ENCODE measurements at regions not wholly inside any gene's neighbourhood (a gene's known extent, or its start where the extent isn't known, plus 50 kb on each side); places are given as distances from the start of the nearest gene placed in this dataset.

- DNase-seq (no peak), ATAC-seq (no peak)
- no peak overlapping the region for H3K4me3 Mint-ChIP-seq
- no peaks in the 10 kb centered on the region for H3K4me1 Mint-ChIP-seq
- H3K27ac Mint-ChIP-seq = no peak overlapping the region
- H3K36me3 Mint-ChIP-seq (ENCODE audit: low read depth) = no peaks in the 10 kb centered on the region
- intact Hi-C loops (cut with DNase I, micrococcal nuclease) = no loop called here
- POLR2A ChIA-PET = no interaction called here
- no peaks in the 10 kb centered on the region for H3K27me3 Mint-ChIP-seq
- CTCF ChIA-PET = no interaction called here
- peaks cover under 1% of the 10 kb centered on the region for H3K9me3 Mint-ChIP-seq (ENCODE audit: low read depth)
Observed at GRCh38 chr4:137678796-137679195, 146.5 kb upstream of the PCDH18 start.

GRCh38 chr4:137677863-137678262 lies 145.6 kb upstream of the PCDH18 start:
- no peak for DNase-seq
- ATAC-seq = no peak
- intact Hi-C loops (cut with DNase I, micrococcal nuclease) = no loop called here
- no peaks in the 10 kb centered on the region for H3K4me1 Mint-ChIP-seq
- H3K27ac Mint-ChIP-seq = no peak overlapping the region
- no peak overlapping the region for H3K4me3 Mint-ChIP-seq
- ChIA-PET CTCF (no interaction called here), POLR2A (no interaction called here)
- no peaks in the 10 kb centered on the region for H3K27me3 Mint-ChIP-seq
- peaks cover 2% of the 10 kb centered on the region for H3K9me3 Mint-ChIP-seq (ENCODE audit: low read depth)
- H3K36me3 Mint-ChIP-seq (ENCODE audit: low read depth) = no peaks in the 10 kb centered on the region

GRCh38 chr4:137676357-137676998 lies 144.2 kb upstream of the PCDH18 start:
- intact Hi-C loops (cut with DNase I, micrococcal nuclease) = no loop called here
- Mint-ChIP-seq H3K27me3 (no peaks in the 10 kb centered on the region), H3K27ac (no peak overlapping the region), H3K4me1 (no peaks in the 10 kb centered on the region), H3K9me3 (ENCODE audit: low read depth) (peaks cover 2% of the 10 kb centered on the region), H3K36me3 (ENCODE audit: low read depth) (no peaks in the 10 kb centered on the region), H3K4me3 (no peak overlapping the region)
- POLR2A ChIA-PET = no interaction called here
- CTCF ChIA-PET = no interaction called here
- DNase-seq = no peak
- ATAC-seq = no peak

DNA sequence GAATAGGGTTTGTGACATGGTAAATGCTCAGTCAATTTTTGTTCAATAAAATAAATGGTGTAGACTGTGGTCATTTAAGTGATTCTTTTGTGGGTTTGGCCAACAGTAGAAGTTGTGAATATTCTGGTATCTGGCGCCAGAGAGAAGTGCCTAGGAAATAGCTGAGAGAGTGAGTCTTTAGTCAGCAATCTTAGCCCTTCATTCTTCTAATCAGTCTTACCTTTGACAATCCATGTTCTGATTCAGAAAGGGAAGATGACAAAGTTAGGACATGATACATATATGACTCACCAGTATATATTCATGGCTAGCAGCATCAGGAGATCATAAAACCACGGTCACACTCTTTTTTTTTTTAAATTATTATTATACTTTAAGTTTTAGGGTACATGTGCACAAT lies 141.8 kb upstream of the PCDH18 start:
- DNase-seq = no peak
- peaks cover 2% of the 10 kb centered on the region for H3K9me3 Mint-ChIP-seq (ENCODE audit: low read depth)
- no peaks in the 10 kb centered on the region for H3K36me3 Mint-ChIP-seq (ENCODE audit: low read depth)
- POLR2A ChIA-PET = no interaction called here
- H3K4me3 Mint-ChIP-seq = no peak overlapping the region
- intact Hi-C loops (cut with DNase I, micrococcal nuclease) = no loop called here
- no peaks in the 10 kb centered on the region for H3K4me1 Mint-ChIP-seq
- no peak overlapping the region for H3K27ac Mint-ChIP-seq
- no peaks in the 10 kb centered on the region for H3K27me3 Mint-ChIP-seq
- CTCF ChIA-PET = no interaction called here
- ATAC-seq = no peak

DNA sequence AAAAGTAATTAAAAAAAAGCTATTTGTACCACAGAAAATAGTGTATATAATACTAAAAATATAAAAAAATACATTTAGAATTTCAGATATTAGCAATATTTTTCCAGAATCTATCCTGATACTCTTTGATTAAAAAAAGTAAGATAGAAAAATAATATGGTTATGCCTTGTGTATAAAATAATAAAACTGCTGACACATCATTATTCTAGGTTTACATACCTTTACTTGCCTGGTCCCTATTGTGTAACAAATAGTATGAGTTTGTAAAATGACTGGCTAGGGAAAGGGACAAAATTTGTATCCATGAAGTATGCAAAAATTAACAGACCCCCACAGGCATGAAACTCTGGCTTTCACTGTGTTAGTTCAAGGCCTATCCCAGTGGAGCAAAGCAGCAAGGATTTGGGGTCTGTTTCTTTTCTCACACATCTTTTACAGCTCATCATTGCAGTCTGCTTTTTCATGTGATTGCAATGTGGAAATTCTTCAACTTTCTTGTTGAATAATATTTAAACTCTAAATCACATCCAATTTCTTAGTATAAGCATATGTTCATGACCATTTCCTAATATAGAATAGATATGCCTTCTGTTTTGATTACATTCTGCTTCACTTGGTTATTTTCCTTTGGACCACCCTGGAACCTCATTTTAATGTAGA lies 136.7 kb upstream of the PCDH18 start:
- Mint-ChIP-seq H3K27ac (no peak overlapping the region), H3K9me3 (ENCODE audit: low read depth) (peaks cover 2% of the 10 kb centered on the region), H3K4me1 (no peaks in the 10 kb centered on the region), H3K36me3 (ENCODE audit: low read depth) (no peaks in the 10 kb centered on the region), H3K4me3 (no peak overlapping the region), H3K27me3 (no peaks in the 10 kb centered on the region)
- intact Hi-C loops (cut with DNase I, micrococcal nuclease) = no loop called here
- ChIA-PET POLR2A (interaction anchor here (0.7 kb wide), 1 partner anchor 700 kb away, joined by 3 read pairs; no protein-coding TSS in a partner anchor), CTCF (no interaction called here)
- DNase-seq = no peak
- ATAC-seq = no peak

DNA sequence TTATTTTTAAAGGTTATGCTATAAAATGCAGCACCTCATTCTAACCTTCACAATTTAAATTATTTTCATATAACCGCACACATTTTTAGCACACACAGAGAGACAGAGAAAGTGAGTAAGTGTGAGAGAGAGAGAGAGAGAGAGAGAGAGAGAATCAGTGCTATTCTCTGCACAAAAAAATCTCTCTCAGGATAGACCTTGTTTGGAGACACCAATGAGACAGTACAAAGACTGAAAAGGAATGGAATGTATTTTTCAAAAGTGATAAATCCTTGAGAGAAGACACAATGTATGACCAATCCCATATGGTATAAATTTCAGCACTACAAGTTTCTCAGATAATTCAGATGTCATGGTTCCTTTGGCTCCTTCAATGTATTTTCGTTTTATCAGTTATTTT lies 132.1 kb upstream of the PCDH18 start:
- DNase-seq (no peak), ATAC-seq (no peak)
- Mint-ChIP-seq H3K36me3 (ENCODE audit: low read depth) (no peaks in the 10 kb centered on the region), H3K27ac (no peak overlapping the region), H3K4me3 (no peak overlapping the region), H3K4me1 (no peaks in the 10 kb centered on the region), H3K27me3 (no peaks in the 10 kb centered on the region), H3K9me3 (ENCODE audit: low read depth) (no peaks in the 10 kb centered on the region)
- POLR2A ChIA-PET = no interaction called here
- intact Hi-C loops (cut with DNase I, micrococcal nuclease) = no loop called here
- CTCF ChIA-PET = no interaction called here

- Mint-ChIP-seq H3K27me3 (no peaks in the 10 kb centered on the region), H3K9me3 (ENCODE audit: low read depth) (no peaks in the 10 kb centered on the region), H3K36me3 (ENCODE audit: low read depth) (no peaks in the 10 kb centered on the region), H3K27ac (no peak overlapping the region), H3K4me1 (no peaks in the 10 kb centered on the region), H3K4me3 (no peak overlapping the region)
- intact Hi-C loops (cut with DNase I, micrococcal nuclease) = no loop called here
- DNase-seq (no peak), ATAC-seq (no peak)
- CTCF ChIA-PET = no interaction called here
- POLR2A ChIA-PET = no interaction called here
Observed at GRCh38 chr4:137664046-137664387, 131.7 kb upstream of the PCDH18 start.

DNA sequence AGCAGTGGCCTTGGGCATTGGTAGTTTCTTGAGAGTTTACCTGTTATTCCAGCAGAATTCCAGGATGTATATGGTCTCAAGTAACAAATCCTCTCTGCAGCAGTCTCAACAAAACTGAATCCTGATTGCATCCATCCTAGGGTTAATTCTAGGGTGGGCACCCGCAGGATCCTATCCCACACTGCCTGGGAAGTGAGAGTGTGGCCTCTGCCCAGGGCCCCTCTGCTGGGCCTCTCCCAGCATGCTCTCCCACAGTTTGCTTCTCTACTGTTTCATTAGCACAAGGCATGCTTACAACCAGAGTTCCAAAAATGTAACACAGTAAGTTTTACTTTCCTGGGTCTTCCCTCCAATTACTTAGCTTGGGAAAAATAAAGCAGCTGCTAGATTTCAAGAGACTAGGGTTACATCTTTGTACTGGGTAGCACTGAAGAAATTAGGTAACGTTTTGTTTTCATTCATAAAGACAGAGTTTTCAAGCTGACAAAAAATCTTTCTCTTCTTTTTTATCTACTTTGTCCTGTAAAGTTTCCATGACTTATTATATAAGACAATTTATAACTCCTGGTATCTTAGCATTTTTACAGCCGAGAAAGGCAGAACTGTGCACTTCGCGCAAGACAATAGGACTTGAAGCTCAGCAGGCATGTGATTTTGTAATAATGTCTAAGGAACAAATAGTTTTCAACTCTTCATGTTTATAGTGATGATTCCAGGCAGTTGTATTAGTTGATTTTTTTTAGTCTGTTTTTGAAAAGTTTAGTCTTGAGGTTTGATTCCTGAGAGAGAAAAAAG lies 131.2 kb upstream of the PCDH18 start:
- H3K27me3 Mint-ChIP-seq = no peaks in the 10 kb centered on the region
- no peak overlapping the region for H3K27ac Mint-ChIP-seq
- no peak for ATAC-seq
- DNase-seq = no peak
- no peaks in the 10 kb centered on the region for H3K9me3 Mint-ChIP-seq (ENCODE audit: low read depth)
- POLR2A ChIA-PET = no interaction called here
- intact Hi-C loops (cut with DNase I, micrococcal nuclease) = no loop called here
- H3K4me3 Mint-ChIP-seq = no peak overlapping the region
- H3K36me3 Mint-ChIP-seq (ENCODE audit: low read depth) = no peaks in the 10 kb centered on the region
- H3K4me1 Mint-ChIP-seq = no peaks in the 10 kb centered on the region
- CTCF ChIA-PET = no interaction called here

DNA sequence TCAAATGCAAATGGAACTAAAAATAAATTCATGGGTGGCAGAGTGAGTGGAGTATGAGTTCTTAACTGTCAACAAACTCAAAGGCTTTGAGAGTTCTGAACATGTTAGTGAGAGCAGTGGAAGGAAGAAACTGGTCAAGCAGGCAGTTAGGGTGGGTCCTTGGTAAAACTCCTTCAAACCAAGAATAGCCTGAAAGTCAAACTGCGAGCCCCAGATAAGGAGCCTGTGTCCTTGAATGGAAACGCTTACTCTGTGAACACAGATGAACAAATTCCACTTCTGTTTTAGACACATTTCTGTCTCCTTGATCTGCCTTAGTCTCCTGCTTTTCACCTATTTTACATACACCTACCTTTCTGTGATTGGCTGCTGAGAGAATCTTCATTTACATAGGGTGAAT lies 129.4 kb upstream of the PCDH18 start:
- Mint-ChIP-seq H3K36me3 (ENCODE audit: low read depth) (no peaks in the 10 kb centered on the region), H3K4me3 (no peak overlapping the region), H3K9me3 (ENCODE audit: low read depth) (no peaks in the 10 kb centered on the region), H3K4me1 (no peaks in the 10 kb centered on the region), H3K27ac (no peak overlapping the region), H3K27me3 (no peaks in the 10 kb centered on the region)
- POLR2A ChIA-PET = no interaction called here
- DNase-seq (no peak), ATAC-seq (no peak)
- CTCF ChIA-PET = no interaction called here
- intact Hi-C loops (cut with DNase I, micrococcal nuclease) = no loop called here

DNA sequence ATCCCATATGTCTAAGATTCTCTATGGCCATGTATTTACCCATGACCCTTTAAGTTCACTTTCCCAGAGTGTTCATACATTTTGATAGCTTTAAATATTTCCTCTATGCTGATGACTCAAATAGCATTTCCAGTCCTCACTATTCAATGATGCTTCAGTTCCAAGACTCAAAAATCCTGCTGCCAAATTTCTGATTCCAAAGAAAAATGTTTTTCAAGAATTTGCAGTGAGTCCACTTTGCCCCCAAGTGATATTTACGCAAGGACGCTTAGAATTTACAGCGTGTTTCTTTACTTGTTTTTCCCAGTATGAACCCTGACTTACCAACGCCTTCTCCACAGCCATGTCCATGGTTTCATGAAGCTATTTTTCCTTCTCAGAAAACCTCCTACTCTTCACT lies 127.9 kb upstream of the PCDH18 start:
- no peak for DNase-seq
- no peak overlapping the region for H3K27ac Mint-ChIP-seq
- no peaks in the 10 kb centered on the region for H3K36me3 Mint-ChIP-seq (ENCODE audit: low read depth)
- intact Hi-C loops (cut with DNase I, micrococcal nuclease) = no loop called here
- H3K27me3 Mint-ChIP-seq = no peaks in the 10 kb centered on the region
- CTCF ChIA-PET = no interaction called here
- H3K4me1 Mint-ChIP-seq = no peaks in the 10 kb centered on the region
- POLR2A ChIA-PET = no interaction called here
- H3K9me3 Mint-ChIP-seq (ENCODE audit: low read depth) = no peaks in the 10 kb centered on the region
- ATAC-seq = no peak
- H3K4me3 Mint-ChIP-seq = no peak overlapping the region

GRCh38 chr4:137659431-137659830 lies 127.1 kb upstream of the PCDH18 start:
- no peaks in the 10 kb centered on the region for H3K9me3 Mint-ChIP-seq (ENCODE audit: low read depth)
- H3K27me3 Mint-ChIP-seq = no peaks in the 10 kb centered on the region
- POLR2A ChIA-PET = no interaction called here
- no peaks in the 10 kb centered on the region for H3K4me1 Mint-ChIP-seq
- ATAC-seq (no peak), DNase-seq (no peak)
- no peak overlapping the region for H3K27ac Mint-ChIP-seq
- no peaks in the 10 kb centered on the region for H3K36me3 Mint-ChIP-seq (ENCODE audit: low read depth)
- no peak overlapping the region for H3K4me3 Mint-ChIP-seq
- CTCF ChIA-PET = no interaction called here
- intact Hi-C loops (cut with DNase I, micrococcal nuclease) = no loop called here

- ChIA-PET POLR2A (no interaction called here), CTCF (no interaction called here)
- Mint-ChIP-seq H3K36me3 (ENCODE audit: low read depth) (no peaks in the 10 kb centered on the region), H3K4me3 (no peak overlapping the region), H3K27me3 (no peaks in the 10 kb centered on the region), H3K9me3 (ENCODE audit: low read depth) (no peaks in the 10 kb centered on the region), H3K27ac (no peak overlapping the region), H3K4me1 (no peaks in the 10 kb centered on the region)
- no peak for ATAC-seq
- intact Hi-C loops (cut with DNase I, micrococcal nuclease) = no loop called here
- DNase-seq = no peak
Observed at GRCh38 chr4:137656661-137657060, 124.4 kb upstream of the PCDH18 start.

All from activated CD4-positive, alpha-beta T cell treated with anti-CD3 and anti-CD28 coated beads for 36 hours (primary cell).